B cell (primary cell): ENCODE measurements at regions not wholly inside any gene's neighbourhood (a gene's known extent, or its start where the extent isn't known, plus 50 kb on each side); places are given as distances from the start of the nearest gene placed in this dataset.

ENCODE experiments used
- ATAC-seq: fragments of 200-7000 bp; cut with Tn5 transposase; one replicate; pipeline ENCODE4 v1.10.0; 2021; ENCODE audit warnings: low read depth, mild to moderate bottlenecking, moderate number of reproducible peaks, moderate library complexity
- CTCF ChIA-PET: fragments of 350-600 bp; sonication (Branson Sonifier 250); formaldehyde crosslinking; loops from one replicate; lab custom pipeline; 2021; ENCODE audit warnings: antibody characterized with exemption, inconsistent platforms; lab: Charles Lee
- POLR2A ChIA-PET: fragments of 350-600 bp; sonication (Branson Sonifier 250); formaldehyde crosslinking; loops from one replicate; lab custom pipeline; 2021; ENCODE audit warnings: antibody characterized with exemption; lab: Charles Lee
- DNase-seq: peaks from one replicate; pipeline ENCODE4 v3.0.0; 2013
- H2AFZ ChIP-seq: 2 replicates; pipeline ENCODE4 v1.6.1; 2012; ENCODE audit warnings: mild to moderate bottlenecking, low read depth, low read length; ENCODE audit not compliant: insufficient read depth, poor library complexity, severe bottlenecking
- H3K27ac ChIP-seq, 2 donors: 1 replicate in 1 of 2; 2 replicates in 1 of 2; pipeline ENCODE4 v1.5.1; 2012 to 2013; ENCODE audit warnings: low read length in 2 of 2, mild to moderate bottlenecking in 2 of 2, moderate library complexity in 1 of 2
- H3K27me3 ChIP-seq, 4 experiments: fragments of 200-600 bp in 1 of 4; sonication (generic) in 1 of 4; replicated peaks in 1 of 4; 1 replicate in 2 of 4; 2 replicates in 2 of 4; pipeline versions ENCODE4 v1.6.1 to v1.7.0; 2013 to 2016; ENCODE audit warnings: low read length in 3 of 4, mild to moderate bottlenecking in 2 of 4, mixed read lengths in 1 of 4, moderate library complexity in 1 of 4; ENCODE audit not compliant: insufficient read depth in 4 of 4, control insufficient read depth in 3 of 4; ENCODE audit errors: control extremely low read depth in 1 of 4
- H3K36me3 ChIP-seq, 2 experiments: replicated peaks in 1 of 2; 1 replicate in 1 of 2; 2 replicates in 1 of 2; pipeline versions ENCODE4 v1.6.1 to v1.7.1; 2013; ENCODE audit warnings: low read length in 1 of 2; ENCODE audit not compliant: insufficient read depth in 2 of 2, control insufficient read depth in 1 of 2; ENCODE audit errors: control extremely low read depth in 1 of 2, extremely low read depth in 1 of 2
- H3K4me1 ChIP-seq, 2 donors: fragments of 200-600 bp in 1 of 2; sonication (generic) in 1 of 2; 1 replicate in 1 of 2; 2 replicates in 1 of 2; pipeline versions ENCODE4 v1.5.1 to v1.6.1; 2013 to 2017; ENCODE audit warnings: low read length in 2 of 2; ENCODE audit not compliant: control insufficient read depth in 2 of 2, insufficient read depth in 2 of 2
- H3K4me2 ChIP-seq: replicated peaks from 2 replicates; pipeline ENCODE3; 2012; ENCODE audit warnings: mild to moderate bottlenecking, low read depth, low read length; ENCODE audit not compliant: poor library complexity, severe bottlenecking
- H3K4me3 ChIP-seq, 5 experiments: fragments of 200-600 bp in 1 of 5; sonication (generic) in 1 of 5; 1 replicate in 3 of 5; 2 replicates in 2 of 5; pipeline versions ENCODE4 v1.5.1 to v1.7.0; 2011 to 2016; ENCODE audit warnings: low read length in 4 of 5, mild to moderate bottlenecking in 4 of 5, low read depth in 2 of 5, control low read depth in 1 of 5, moderate library complexity in 1 of 5; ENCODE audit not compliant: insufficient read depth in 1 of 5; ENCODE audit errors: control extremely low read depth in 1 of 5, extremely low read depth in 1 of 5
- H3K79me2 ChIP-seq: fragments of 200-600 bp; sonication (generic); one replicate; pipeline ENCODE4 v1.6.0; 2016; ENCODE audit warnings: low read length; ENCODE audit not compliant: control insufficient read depth, insufficient read depth
- H3K9ac ChIP-seq: fragments of 200-600 bp; sonication (generic); 2 replicates; pipeline ENCODE4 v1.6.1; 2017; ENCODE audit warnings: mild to moderate bottlenecking, low read length, moderate library complexity
- H3K9me3 ChIP-seq, 3 donors: one replicate each; pipeline versions ENCODE4 v1.6.1 to v1.7.1; 2013; ENCODE audit warnings: low read length in 2 of 3; ENCODE audit not compliant: control insufficient read depth in 2 of 3, insufficient read depth in 1 of 3; ENCODE audit errors: control extremely low read depth in 1 of 3
- H4K20me1 ChIP-seq: 2 replicates; pipeline ENCODE4 v1.6.0; 2012; ENCODE audit warnings: mild to moderate bottlenecking, low read length; ENCODE audit not compliant: insufficient read depth, control insufficient read depth, poor library complexity, severe bottlenecking
- H3K27ac Mint-ChIP-seq: one replicate; pipeline ENCODE4 v1.8.0; 2021; ENCODE audit warnings: mixed read lengths
- H3K27me3 Mint-ChIP-seq: one replicate; pipeline ENCODE4 v1.8.0; 2021; ENCODE audit warnings: mixed read lengths
- H3K4me1 Mint-ChIP-seq: one replicate; pipeline ENCODE4 v1.8.0; 2021; ENCODE audit warnings: mixed read lengths
- H3K4me3 Mint-ChIP-seq: one replicate; pipeline ENCODE4 v1.8.0; 2021; ENCODE audit warnings: mixed read lengths
- H3K9me3 Mint-ChIP-seq: one replicate; pipeline ENCODE4 v1.8.0; 2022; ENCODE audit warnings: mixed read lengths; ENCODE audit not compliant: insufficient read depth
- EZH2 ChIP-seq: IDR thresholded peaks from 2 replicates; pipeline ENCODE4 v1.6.1; 2012; ENCODE audit warnings: borderline replicate concordance, low read depth, mild to moderate bottlenecking, moderate library complexity, low read length; ENCODE audit not compliant: insufficient read depth, poor library complexity, severe bottlenecking
- WGBS: methylation state at CpG from one replicate; pipeline ENCODE4 v1.1.5; 2013; ENCODE audit warnings: missing lambda C conversion rate; ENCODE audit not compliant: insufficient coverage; 5-methylcytosine and 5-hydroxymethylcytosine counted together
- intact Hi-C: fragments of 100-400 bp; cut with micrococcal nuclease; formaldehyde crosslinking; loops from one replicate; pipeline ENCODE4 v1.10.0; 2022
- TF ChIP-seq, protein P1 (sequence below): fragments of 200-600 bp; IDR thresholded peaks from one replicate; pipeline ENCODE4 v1.8.0; 2022; ENCODE audit warnings: antibody characterized with exemption, mild to moderate bottlenecking

DNA sequence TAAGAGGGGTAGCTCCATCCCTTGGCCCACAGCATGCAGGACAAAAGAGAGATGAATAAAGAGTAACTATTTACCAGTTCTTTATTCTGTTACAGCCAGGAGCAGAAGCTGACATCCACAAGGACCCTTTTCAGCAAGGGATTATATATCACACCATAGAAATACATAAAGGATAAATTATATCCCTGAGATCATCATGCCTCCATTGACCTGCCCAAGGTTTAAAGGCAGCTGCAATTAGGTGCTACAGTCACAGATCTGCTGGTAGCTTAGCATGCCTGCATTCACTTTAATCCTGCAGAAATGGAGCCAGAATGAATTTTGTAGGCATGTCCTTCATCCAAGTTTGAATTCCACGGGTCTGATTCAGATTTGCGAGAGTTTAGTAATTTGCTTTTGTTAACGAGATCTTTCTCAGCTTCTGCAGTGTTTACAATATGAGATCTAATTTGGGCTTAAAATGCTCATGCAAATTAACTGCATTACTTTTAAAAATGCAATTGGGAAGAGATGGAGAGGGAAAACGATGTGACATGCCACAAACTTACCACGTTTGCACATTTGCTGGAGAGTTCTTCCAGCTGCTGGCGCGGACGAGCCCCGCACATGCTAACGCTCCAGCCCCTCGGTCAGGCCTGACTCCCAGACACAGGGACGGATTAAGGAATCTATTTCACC, 327.0 kb upstream of the NOCT start:
- Mint-ChIP-seq H3K27ac (no peak overlapping the region), H3K9me3 (no peaks in the 10 kb centered on the region), H3K4me3 (no peak overlapping the region), H3K27me3 (peaks cover 5% of the 10 kb centered on the region), H3K4me1 (no peaks in the 10 kb centered on the region)
- no peaks in the 10 kb centered on the region for H3K9me3 ChIP-seq
- no peaks in the 10 kb centered on the region for H3K79me2 ChIP-seq
- H3K4me2 ChIP-seq: no peak overlapping the region
- no peak overlapping the region for H3K27ac ChIP-seq
- DNase-seq (no peak), ATAC-seq (no peak)
- no peaks in the 10 kb centered on the region for H3K36me3 ChIP-seq
- WGBS: 86% methylated on average over 9 of the region's 12 CpGs
- intact Hi-C loops: no loop called here
- ChIA-PET POLR2A (no interaction called here), CTCF (interaction anchor here (1.0 to 1.1 kb wide), 3 partner anchors 8 to 20 kb away, joined by 3 to 5 read pairs (median 3); no protein-coding TSS in a partner anchor)
- peaks cover 0 to 7% (median 0%) of the 10 kb centered on the region in 4 experiments for H3K27me3 ChIP-seq
- no peak overlapping the region for H3K4me3 ChIP-seq
- no peak overlapping the region for H2AFZ ChIP-seq
- TF ChIP-seq, protein P1, sequence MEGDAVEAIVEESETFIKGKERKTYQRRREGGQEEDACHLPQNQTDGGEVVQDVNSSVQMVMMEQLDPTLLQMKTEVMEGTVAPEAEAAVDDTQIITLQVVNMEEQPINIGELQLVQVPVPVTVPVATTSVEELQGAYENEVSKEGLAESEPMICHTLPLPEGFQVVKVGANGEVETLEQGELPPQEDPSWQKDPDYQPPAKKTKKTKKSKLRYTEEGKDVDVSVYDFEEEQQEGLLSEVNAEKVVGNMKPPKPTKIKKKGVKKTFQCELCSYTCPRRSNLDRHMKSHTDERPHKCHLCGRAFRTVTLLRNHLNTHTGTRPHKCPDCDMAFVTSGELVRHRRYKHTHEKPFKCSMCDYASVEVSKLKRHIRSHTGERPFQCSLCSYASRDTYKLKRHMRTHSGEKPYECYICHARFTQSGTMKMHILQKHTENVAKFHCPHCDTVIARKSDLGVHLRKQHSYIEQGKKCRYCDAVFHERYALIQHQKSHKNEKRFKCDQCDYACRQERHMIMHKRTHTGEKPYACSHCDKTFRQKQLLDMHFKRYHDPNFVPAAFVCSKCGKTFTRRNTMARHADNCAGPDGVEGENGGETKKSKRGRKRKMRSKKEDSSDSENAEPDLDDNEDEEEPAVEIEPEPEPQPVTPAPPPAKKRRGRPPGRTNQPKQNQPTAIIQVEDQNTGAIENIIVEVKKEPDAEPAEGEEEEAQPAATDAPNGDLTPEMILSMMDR: no peak
- no peak for TF ChIP-seq EZH2
- no peaks in the 10 kb centered on the region for H3K4me1 ChIP-seq
- no peaks in the 10 kb centered on the region for H4K20me1 ChIP-seq
- H3K9ac ChIP-seq: no peak overlapping the region

DNA sequence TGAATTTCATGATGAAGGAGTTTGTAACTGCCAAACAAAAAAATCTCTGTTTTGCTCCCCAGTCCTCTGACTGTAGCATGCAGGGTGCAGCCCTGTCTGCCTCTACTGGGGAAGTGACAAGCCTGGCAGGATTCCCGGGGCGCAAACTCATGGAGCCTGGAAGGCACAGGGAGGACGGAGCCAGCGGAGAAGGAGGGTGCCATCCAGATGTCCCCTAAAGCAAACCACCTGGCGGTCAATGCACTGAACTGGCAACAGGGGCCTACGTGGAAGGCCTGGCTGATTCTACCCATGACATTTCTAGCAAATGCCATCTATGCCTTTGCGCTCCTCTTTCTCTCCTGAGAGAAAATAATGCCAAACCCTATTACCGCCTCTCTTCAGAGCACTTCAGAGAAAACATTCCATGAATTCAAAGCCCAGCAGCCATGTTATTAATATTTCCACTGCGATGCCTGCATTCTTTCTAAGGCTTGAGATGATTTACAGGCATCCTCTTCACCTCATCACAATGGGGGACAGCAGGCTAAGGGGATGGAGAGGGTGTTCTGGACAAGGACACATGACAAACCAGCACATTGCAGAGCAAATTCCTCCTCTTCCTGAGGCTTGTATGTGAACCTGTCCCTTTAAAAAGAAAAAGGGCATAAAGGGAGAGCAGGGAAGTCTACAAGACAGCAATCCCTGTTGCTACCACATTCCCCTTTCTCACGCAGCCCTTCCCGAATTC, 329.3 kb upstream of the NOCT start:
- Histone ChIP-seq H2AFZ (no peak overlapping the region), H3K36me3 (no peaks in the 10 kb centered on the region), H3K4me3 (no peak overlapping the region), H3K27ac (no peak overlapping the region), H3K9me3 (no peaks in the 10 kb centered on the region), H3K4me2 (no peak overlapping the region), H4K20me1 (no peaks in the 10 kb centered on the region), H3K4me1 (no peaks in the 10 kb centered on the region), H3K27me3 (peaks cover 0 to 12% (median 2%) of the 10 kb centered on the region in 4 experiments), H3K79me2 (no peaks in the 10 kb centered on the region), H3K9ac (no peak overlapping the region)
- Mint-ChIP-seq H3K27me3 (peaks cover 12% of the 10 kb centered on the region), H3K27ac (no peak overlapping the region), H3K4me1 (no peaks in the 10 kb centered on the region), H3K9me3 (no peaks in the 10 kb centered on the region), H3K4me3 (no peak overlapping the region)
- intact Hi-C loops: no loop called here
- ChIA-PET CTCF (no interaction called here), POLR2A (no interaction called here)
- DNase-seq (no peak), ATAC-seq (no peak)
- TF ChIP-seq, protein P1: no peak
- TF ChIP-seq EZH2: no peak
- 91% methylated on average over 10 of the region's 11 CpGs for WGBS
